GM10266 (cell line): ENCODE measurements at regions not wholly inside any gene's neighbourhood (a gene's known extent, or its start where the extent isn't known, plus 50 kb on each side); places are given as distances from the start of the nearest gene placed in this dataset.

Experiments
- DNase-seq: peaks from one replicate; pipeline ENCODE4 v3.0.0; 2012; ENCODE audit errors: extremely low spot score
- TF ChIP-seq, protein P1 (sequence below): IDR thresholded peaks from 2 replicates; pipeline ENCODE4 v1.5.1; 2012; ENCODE audit warnings: mild to moderate bottlenecking, low read depth; ENCODE audit not compliant: control insufficient read depth, insufficient read depth; ENCODE audit errors: missing control alignments

DNA sequence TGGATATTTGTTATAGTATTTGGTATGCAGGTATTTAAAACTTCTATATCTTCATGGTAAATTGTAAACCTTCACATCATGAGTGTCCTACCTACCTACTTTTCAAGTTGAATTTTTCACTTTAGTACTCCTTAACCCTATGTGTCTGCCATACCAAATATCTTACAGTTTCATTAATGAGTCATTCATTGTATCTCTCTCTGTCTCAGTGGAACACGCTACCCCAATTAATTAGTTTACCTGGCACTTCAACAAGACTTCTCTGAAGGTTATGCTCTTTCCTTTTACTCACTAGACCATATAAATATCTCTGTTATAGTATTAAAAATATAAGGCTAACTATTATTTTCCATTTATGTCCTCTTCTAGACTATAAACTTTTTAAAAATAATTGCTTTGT is 123.9 kb upstream of the GJE1 start:
- TF ChIP-seq, protein P1, sequence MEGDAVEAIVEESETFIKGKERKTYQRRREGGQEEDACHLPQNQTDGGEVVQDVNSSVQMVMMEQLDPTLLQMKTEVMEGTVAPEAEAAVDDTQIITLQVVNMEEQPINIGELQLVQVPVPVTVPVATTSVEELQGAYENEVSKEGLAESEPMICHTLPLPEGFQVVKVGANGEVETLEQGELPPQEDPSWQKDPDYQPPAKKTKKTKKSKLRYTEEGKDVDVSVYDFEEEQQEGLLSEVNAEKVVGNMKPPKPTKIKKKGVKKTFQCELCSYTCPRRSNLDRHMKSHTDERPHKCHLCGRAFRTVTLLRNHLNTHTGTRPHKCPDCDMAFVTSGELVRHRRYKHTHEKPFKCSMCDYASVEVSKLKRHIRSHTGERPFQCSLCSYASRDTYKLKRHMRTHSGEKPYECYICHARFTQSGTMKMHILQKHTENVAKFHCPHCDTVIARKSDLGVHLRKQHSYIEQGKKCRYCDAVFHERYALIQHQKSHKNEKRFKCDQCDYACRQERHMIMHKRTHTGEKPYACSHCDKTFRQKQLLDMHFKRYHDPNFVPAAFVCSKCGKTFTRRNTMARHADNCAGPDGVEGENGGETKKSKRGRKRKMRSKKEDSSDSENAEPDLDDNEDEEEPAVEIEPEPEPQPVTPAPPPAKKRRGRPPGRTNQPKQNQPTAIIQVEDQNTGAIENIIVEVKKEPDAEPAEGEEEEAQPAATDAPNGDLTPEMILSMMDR = no peak
- no peak for DNase-seq

DNA sequence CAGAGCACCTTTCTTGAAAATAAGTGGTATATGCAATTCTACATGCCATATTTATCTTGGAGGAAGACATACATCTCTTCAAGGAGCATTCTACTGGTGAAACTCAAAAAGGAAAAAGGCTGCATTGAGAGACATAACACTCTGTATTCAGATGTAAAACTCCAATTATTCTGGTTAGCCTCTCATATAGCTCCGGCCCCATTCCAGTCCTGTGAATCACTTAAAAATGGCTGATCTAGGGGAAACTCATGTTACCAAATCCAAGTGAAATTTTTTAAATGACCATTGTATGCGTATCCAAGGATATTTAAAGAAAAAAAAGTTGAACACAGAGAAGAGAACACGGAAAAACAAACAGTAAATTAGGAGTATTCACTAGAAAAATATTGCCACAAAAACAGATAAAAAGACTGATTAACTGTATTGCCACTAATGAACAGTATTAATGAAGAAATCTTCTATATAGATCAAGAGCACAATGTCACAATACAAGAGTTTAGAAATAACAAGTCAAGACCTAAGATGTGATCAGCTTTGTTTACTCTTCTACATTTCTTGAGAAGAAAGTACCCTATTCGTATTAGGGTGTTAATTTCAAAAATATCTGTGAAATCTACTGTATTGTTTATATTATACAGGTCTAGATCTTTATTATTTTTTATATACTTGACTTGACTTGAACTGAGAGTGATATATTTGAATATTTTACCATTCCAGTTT is 124.5 kb upstream of the GJE1 start:
- no peak for DNase-seq
- TF ChIP-seq, protein P1 = no peak

DNA sequence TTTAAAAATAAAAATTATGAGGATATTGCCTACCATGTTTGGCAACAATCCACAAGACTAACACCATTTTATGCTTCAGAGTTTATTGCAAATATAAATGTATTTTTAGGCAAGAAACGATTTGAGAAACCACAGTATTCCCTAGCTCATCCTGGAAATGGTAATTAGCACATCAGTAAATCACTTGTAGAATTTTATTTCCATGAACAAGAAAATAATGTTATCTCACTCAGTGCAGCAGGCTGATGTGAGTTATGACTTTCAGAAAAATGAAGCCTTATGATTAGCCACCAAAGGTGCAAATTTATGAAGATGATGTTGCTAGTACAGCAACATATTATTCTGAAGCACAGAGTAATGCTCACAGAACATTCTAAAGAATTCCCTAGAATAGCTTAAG is 127.7 kb upstream of the GJE1 start:
- DNase-seq = no peak
- TF ChIP-seq, protein P1 = no peak

DNA sequence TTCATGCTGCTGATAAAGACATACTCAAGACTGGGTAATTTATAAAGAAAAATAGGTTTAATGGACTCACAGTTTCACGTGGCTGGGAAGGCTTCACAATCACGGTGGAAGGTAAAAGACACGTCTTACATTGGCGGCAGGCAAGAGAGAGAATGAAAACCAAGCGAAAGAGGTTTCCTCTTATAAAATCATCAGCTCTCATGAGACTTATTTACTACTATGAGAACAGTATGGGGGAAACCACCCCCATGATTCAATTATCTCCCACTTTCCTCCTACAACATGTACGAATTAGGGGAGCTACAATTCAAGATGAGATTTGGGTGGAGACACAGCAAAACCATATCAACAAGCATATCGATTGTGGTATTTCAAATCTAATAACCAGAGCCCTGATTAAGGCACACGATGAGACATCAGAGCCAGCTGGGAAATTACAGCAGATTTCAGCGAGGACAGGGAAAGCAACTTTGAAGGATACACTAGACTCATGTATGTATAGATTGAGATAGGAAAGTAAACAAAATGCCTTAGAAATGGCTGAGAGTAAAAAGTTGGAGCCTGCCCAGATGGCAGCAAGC is 129.8 kb upstream of the GJE1 start:
- no peak for DNase-seq
- TF ChIP-seq, protein P1 = no peak

DNA sequence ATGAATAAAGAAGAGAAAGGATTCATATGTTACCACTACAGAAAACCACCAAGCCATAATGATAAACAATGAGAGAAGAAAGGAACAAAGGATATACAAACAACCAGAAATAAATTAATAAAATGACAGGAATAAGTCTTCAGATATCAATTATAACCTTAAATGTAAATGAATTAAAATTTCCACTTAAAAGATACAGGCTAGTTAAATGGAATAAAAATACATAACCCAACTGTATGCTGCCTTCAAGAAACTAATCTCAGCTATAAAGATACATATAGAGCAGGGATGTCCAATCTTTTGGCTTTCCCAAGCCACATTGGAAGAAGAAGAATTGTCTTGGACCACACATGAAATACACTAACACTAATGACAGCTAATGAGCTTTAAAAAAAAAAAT is 135.9 kb upstream of the GJE1 start:
- TF ChIP-seq, protein P1 = no peak
- DNase-seq = no peak

DNA sequence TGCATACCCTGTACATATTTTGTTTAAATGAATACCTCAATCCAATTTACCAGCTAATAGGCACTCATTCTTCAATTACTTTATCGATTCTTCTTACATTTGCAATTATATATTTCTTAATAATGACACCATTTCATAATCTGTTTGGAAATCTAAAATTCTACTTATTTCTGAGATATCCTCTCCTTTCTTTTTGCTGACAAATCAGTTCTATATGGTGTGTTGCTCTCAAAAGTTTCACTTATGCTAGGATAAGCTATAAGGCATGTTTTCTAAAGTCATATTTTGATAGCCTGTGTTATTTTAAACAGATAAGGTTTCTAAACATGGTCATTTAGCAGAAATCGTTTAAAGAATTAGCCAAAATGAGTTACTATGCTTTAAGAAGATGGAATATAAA is 140.6 kb upstream of the GJE1 start:
- DNase-seq = no peak

DNA sequence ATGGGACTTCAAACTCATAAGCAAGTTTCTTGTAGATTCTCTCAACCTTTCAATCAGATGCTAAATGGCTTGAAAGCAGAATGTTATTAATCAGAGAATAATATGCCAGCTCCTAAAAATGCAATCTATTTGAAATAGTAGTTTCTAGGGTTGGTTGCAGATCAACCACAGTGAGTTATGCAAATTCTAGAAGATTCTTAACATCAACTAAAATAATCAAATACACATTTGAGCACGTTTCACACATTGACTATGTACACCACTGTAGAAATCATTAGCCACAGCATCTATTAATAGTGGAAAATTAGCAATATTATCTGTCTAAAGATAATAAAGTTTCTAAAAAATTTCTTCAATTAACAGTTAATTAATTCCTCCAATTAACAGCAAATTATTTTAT is 141.9 kb upstream of the GJE1 start:
- TF ChIP-seq, protein P1 = no peak
- no peak for DNase-seq

More for the DNA sequence above, 140.6 kb upstream of the GJE1 start:
- TF ChIP-seq, protein P1 = no peak
